Stimulated activated CD4-positive, alpha-beta T cell treated with anti-CD3 and anti-CD28 coated beads, Interleukin-2, amount 100 ng/mL, for 24 hours (primary cell): ENCODE measurements at regions not wholly inside any gene's neighbourhood (a gene's known extent, or its start where the extent isn't known, plus 50 kb on each side); places are given as distances from the start of the nearest gene placed in this dataset.
A peak's percentile ranks its signal among the peaks of the same experiment; 100 is the strongest.
"Not testable (repeated sequence)": the region's sequence is repeated elsewhere in the genome, so short reads cannot be mapped to it uniquely, and the experiment has no call there.

Experiments
- DNase-seq, 2 donors: peaks; one replicate each; pipeline ENCODE4 v3.0.0-alpha.2; 2020

DNA sequence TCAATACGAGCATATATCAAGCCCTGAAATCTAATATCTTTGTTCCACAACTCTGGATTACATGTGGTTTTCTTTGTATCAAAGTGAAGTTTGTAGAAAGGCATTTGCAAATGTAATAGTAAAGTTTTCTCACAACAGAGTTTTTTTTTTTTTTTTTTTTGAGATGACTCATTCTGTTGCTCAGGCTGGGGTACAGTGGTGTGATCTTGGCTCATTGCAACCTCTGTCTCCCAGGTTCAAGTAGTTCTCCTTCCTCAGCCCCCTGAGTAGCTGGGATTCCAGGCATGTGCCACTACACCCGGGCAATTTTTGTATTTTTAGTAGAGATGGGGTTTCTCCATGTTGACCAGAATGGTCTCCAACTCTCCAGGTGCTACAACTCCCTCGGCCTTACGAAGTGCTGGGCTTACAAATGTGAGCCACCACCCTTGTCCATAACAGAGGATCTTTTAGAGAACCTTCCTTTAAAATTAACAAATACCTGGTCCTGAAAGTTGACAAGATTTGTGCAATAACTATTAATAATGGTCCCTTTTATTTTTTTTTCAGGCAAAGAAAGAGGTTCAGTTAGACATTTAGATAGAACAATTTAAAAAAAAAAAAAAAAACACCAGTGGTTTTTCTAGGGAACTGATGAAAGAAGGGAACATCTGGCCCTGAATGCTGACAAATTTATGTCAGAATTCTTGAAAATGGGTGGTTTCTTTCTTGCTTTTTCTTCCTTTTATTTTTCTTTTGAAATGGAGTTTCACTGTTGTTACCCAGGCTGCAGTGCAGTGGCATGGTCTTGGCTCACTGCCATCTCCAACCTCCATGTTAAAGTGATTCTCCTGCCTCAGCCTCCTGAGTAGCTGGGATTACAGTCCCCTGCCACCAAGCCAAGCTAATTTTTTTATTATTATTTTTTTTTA is 278.5 kb downstream of the RPS4Y2 start:
- peak in 1 of 2 donors; percentile 26 for DNase-seq

DNA sequence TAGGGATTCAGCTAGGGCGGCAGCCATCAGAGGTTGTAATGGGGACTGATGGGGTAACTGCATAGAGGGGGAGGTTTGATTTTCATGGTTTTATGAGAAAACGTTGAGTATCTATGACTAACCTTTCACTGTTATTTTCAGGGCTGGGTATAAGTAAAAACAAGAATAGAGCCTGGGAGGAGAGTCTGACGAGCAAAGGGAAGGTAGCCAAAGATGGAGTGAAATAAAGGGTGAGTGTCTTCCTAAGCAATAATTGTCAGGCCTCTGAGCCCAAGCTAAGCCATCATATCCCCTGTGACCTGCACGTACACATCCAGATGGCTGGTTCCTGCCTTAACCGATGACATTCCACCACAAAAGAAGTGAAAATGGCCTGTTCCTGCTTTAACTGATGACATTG is 281.5 kb downstream of the RPS4Y2 start:
- DNase-seq: not testable (repeated sequence)

DNA sequence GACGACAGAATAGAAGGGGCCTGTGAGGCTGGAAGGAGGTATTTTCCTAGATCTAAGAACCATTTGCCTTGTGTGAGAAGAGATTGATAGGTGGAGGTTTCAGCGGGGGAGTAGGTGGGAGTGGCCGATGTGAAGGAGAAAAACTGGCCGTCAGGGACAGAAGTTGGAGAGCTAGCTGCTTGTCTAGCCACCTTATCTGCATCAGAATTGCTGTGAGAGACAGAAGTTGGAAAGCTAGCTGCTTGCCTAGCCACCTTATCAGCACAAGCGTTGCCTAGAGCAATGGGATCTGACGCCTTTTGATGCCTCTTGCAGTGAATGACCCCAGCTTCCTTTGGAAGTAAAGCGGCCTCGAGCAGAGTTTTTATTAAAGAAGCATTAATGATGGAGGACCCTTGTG is 283.9 kb downstream of the RPS4Y2 start:
- no peak for DNase-seq

DNA sequence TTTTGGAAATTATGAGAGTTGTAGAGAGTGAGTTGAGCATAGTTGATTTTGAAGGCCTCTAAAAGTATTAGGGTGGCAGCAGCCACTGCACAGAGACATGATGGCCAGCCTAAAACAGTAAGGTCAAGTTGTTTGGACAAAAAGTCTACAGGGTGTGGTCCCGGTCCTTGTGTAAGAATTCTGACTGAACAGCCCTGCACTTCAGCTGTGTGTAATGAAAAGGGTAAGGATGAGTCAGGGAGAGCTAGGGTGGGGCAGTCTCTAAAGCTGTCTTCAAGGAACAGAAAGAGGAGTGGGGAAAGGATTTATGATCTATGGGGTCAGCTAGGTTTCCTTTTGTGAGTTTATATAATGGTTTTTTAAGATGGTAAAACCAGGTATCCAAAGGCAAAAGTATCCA is 284.8 kb downstream of the RPS4Y2 start:
- not testable (repeated sequence) for DNase-seq

DNA sequence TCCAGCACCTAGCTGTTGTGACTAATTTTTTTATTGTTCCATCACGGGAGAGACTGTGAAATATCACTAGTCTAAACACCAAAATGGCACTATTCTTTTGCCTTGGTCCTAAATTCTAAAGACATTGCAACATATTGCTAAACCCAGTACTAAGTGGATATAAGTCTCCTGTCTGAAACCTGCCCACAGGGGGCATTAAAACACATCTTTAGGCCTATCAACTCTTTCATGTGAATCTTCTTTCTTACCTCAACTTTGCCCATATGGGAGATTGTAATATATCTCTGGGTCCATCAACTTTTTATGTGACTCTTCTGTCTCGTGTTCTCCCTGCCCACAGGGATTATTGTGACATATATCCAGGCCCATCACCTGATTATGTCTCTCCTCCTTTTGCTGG is 317.2 kb downstream of the RPS4Y2 start:
- DNase-seq: no peak

DNA sequence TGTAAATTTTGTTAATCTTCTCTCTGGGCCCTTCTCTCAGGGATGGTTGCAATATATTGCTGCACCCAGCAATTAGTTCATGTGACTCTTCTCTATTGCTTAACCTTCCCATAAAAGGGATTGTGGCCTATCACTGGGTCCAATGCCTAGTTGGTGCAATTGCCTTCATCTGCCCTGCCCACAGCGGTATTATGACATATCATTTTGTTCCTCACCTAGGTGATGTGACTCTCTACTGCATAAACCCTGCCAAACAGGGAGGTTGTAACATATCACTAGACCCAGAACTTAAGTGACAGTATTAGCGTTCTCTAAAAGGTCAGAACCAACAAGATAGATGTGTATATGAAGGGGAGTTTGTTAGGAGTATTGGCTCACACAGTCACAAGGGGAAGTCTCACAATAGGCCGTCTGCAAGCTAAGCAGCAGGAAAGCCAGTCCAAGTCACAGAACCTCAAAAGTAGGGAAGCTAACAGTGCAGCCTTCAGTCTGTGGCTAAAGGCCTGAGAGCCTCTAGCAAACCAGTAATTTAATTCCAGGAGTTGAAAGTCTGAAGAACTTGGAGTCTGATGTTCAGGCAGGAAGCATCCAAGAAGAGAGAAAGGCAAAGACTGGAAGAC is 317.8 kb downstream of the RPS4Y2 start:
- no peak for DNase-seq

DNA sequence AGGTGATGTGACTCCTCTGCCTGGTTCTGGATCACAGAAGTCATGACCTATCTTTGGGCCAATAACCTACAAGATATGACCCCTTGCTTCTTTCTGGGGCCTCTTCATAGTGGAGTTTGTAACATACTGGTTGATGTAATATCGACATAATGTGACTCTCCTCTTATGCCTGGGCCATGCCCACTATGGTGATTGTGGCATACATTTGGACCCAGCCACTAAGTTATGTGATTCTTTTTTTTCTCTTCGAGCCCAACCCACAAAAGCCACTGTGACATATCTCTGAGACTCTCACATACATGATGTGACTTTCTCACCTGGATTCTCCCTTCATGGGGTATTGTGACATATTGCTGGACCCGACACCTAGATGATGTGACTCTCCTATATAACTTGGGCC is 319.8 kb downstream of the RPS4Y2 start:
- no peak for DNase-seq

DNA sequence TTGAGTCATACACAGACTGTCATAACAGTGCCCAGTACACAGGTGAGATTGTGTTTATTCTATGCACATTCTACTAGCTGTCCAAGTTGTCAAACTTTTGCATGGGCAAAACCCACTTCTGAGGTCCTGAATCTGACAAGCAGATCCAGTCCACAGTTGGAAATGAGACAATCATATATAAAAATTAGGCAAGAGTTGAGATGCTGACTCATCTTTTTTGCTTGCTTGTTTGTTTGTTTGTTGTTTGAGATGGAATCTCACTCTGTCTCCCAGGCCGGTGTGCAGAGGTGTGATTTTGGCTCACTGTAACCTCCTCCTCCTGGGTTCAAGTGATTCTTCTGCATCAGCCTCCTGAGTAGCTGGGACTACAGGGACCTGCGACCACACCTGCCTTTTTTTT is 323.8 kb downstream of the RPS4Y2 start:
- DNase-seq: no peak

DNA sequence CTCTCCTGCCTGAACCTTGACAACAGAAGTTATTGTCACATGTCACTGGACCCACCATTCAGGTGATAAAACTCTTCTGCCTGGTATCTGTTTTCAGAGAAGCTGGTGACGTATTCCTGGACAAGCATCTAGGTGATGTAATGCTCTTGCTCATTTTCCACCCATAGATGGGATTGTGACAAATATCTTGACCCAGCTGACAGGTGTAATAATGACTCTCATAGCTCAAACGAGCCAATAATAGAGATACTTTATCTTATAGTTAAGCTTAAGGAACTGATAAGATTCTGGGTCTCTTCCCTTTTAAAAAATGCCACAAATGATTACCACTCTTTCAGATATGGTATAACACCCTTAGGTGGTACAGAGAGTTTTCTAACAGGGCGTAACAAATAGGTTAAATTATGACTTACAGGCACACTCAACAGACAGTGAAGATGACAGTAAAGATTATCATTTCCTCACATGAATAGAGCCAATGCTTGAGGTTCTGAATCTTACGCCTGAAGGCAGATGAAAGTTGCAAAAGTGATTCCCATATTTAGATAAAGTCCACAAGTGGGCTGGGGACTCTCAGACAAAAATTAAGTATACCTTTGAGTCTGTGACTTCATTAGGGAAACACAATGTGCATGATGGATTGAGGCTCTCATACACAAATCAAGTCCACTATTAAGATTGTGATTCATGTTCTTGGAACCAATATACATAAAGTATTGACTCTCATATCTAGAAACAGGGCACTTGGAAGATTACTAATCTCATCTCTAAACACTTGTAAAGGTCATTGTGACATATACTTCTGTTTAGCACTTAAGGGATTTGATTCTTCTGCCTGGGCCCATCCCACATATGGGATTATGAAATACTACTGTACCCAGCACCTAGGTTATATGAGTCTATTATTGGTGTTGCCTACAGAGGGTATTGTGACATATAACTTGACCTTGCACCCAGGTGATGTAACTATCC is 326.0 kb downstream of the RPS4Y2 start:
- no peak for DNase-seq

DNA sequence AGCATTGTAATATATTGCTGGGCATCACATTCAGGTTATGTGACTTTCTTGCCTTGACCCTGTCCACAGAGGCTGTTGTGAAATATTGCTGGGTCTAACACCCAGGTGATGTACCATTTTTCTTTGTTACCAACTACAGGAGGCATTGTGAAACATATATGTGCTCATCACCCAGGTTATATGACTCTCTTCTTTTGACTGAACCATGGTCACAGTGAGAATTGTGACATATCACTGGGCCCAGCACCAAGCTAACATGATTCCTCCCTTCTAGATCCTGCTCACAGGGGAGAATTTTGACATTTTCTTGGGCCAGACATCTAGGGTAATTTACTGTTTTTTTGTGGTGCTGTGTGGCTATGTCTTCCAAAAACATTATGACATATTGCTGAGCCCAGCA is 326.7 kb downstream of the RPS4Y2 start:
- DNase-seq: no peak

DNA sequence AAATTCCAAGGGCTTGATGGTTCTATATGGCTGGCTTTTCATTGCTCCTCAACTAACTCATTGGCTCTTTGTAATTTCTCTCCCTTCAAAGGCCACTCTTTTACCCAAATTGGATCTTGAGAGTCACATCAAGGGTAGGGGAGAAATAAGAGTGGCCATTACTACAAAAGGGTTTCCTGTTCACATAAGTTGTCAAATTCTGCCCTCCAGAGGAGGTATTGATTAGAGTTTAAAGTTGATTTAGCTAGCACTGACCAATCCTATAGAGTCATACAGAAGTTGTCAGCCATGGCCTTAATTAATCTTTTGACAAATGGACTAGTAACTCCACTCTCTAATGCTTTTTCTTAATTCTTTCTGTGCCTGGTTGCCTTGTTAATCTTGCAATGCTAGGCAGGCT is 336.0 kb downstream of the RPS4Y2 start:
- no peak for DNase-seq

DNA sequence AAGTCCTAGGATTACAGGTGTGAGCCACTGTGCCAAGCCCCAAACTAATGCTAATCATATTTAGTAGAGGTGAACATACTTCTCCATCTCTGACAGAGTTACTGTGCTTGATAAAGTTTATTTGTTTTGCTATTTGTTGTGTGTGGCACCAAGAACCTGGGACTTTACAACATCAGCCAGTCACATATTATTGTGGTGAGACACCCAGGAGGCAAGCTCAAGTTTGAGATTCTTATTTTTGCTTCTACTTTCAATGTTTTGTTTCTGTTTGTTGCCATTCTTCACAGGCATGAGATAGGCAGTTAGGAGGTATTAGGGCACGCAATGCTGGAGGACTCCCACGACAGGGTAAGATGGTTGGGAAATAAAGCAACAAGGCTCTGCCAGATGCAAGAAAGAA is 346.6 kb downstream of the RPS4Y2 start:
- no peak for DNase-seq

DNA sequence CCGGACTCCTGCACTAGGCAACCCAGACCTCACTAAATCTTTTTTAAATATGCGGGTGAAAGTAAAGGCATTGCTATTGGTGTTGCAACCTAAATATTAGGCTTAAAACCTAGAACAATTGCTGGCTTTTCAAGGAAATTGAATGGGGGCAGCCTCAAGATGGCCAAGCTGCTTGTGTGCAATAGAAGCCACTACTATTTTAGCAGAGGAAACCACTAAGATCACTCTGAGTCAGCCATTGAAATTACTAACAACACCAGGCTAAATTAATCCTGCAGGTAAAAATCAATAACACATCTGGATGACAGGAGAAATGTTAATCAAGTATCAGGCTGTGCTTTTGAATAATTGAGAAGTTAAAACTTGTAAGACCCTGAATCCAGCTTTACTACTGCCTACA is 348.0 kb downstream of the RPS4Y2 start:
- no peak for DNase-seq

DNA sequence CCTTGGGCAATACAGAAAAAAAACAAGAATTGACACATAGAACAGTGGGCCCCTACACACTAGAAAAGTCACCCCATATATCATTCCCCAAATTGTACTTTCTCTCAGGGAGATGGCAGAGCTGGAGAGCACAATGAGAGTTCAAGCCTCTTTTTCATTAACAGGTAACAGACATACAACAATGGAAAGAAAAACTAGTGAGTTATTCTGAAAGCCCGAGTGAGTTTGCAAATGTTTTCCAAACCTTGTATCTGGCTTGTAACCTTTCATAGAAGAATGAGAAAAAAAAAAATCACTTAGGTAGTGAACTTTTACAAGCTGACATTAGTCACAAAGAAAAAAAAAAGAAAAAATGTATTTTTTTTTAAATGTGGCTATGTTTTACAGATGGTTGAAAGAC is 349.6 kb downstream of the RPS4Y2 start:
- no peak for DNase-seq

DNA sequence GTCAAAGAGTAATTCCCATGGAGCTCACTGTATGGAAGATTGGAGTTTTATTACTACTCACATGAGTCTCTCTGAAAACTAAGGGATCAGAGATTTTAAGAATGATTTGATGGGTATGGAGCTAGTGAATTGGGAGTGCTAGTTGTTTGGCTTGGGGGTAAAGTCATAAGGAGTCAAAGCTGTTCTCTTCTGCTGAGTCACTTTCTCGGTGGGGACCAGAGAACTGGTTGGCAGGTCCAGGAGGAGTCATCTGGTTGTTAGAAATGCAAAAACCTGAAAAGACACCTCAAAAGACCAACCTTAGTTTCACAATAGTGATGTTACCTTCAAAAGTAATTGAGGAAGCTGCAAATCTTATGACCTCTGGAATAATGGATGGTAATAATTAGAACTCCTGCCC is 355.4 kb downstream of the RPS4Y2 start:
- no peak for DNase-seq

DNA sequence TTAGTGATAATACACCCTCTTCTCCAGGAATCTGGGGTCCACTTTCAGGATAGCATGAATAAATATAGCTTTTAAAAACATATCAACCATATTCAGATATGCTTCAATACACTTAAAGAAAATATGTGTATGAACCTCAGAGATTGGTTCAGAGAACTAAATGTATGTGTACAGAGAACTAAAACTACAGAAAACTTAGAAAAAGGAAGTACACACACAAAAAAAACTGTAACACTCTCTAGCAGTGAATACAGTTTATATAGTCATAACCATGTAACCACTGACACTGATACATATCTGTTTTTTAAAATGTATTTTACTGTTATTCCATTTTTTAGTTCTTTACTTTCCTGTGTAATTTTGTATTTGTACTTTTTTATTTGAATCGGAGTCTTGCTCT is 365.2 kb downstream of the RPS4Y2 start:
- DNase-seq: no peak

DNA sequence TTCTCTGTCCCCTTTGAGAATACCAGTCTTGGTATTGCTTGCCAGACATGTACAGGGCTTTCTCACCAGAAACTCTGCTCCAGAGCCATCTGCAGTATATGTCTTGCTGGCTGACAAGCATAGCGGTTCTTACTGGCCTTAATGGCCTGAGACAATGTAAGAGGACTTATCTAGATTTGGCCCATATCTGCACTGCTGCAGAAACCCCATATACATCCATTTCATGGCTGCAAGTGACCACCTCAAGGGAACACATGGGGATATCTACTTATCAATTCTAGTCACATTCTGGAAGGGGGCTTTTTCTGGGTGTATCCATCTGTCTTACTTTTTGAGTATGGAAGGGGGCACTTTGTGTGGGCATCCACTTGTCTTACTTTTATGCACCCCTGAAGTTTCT is 375.5 kb upstream of the RBMY1B start:
- DNase-seq: no peak

DNA sequence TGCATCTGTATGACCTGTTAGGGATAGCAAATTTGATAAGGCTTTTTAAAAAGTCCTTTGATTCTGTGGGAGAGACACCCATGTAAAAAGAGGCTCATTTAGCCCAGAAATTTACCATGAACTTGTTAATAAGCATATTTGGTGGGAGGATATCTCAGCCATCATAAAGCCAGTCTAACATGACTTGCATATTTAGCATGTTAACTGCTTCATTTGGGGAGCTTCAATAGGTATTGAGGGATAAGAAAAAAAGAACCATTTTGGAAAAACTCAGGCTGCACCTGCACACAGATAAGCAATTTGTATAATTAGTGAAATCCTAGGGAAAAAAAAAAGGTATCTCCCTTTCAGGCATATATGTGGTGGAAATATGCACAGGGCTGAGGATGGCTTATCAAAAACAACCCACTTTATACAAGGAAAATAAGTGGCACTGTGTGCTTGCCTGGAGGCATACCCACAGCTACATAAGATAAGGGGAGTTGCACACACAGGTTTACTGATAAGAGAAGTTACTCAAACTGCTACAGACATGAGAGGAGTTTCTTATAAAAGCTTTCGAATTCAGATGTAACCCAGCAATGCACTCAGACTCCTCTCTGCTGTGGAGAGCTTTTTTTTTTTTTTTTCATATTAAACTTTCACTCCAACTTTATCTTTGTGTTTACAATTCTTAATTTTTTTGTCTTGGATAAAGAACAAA is 372.9 kb upstream of the RBMY1B start:
- DNase-seq: no peak

DNA sequence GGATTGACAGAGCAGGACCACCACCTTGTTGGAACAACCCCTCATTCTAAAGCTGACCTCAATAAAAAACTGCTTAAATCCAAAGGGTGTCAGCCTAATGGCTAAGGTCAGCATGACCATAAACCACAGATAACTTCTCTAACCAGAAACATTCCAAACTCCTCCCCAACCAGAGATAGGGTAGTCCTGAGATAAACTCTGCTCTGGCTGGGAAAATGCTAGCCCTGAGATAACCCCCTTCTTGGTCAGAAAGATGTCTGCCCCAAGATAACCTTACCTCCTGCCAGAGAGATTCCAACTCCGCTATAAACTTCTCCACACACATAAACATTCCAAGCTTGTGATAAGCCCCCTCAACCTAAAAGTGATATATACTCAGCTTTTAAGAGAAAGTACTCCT is 364.8 kb upstream of the RBMY1B start:
- DNase-seq: no peak

DNA sequence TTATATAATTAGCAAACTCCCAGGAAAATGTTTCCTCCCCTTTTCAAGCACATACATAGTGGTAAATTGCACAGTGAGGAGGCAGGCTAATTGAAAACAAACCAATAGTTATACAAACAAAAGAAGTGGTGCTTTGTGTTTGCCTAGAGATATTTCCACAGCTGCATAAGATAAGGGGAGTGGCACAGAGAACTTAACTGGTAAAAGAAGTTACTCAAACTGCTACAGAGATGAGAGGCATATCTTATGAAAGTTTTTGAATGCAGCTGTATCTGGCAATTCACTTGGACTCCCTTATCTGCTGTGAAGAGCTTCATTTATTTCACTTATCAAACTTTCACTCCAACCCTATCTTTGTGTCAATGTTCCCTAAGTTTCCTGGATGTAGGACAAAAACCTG is 361.2 kb upstream of the RBMY1B start:
- DNase-seq: no peak

DNA sequence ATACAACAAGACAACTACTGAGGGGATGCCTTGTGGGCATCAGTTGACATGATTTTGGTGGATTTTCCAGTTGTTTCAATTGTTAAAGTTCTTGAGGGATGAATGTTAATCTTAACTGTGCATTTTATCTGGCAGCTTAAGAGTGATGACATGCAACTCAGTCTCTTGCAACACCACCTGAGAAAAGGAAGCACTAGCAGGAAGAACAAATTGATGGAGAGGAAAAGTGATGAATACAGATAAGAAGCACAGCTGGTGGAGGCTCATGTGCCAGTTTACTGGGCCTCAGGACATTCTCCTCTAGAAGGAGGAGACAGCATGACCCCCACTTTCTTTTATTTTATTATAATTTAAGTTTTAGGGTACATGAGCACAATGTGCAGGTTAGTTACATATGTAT is 341.3 kb upstream of the RBMY1B start:
- no peak for DNase-seq

DNA sequence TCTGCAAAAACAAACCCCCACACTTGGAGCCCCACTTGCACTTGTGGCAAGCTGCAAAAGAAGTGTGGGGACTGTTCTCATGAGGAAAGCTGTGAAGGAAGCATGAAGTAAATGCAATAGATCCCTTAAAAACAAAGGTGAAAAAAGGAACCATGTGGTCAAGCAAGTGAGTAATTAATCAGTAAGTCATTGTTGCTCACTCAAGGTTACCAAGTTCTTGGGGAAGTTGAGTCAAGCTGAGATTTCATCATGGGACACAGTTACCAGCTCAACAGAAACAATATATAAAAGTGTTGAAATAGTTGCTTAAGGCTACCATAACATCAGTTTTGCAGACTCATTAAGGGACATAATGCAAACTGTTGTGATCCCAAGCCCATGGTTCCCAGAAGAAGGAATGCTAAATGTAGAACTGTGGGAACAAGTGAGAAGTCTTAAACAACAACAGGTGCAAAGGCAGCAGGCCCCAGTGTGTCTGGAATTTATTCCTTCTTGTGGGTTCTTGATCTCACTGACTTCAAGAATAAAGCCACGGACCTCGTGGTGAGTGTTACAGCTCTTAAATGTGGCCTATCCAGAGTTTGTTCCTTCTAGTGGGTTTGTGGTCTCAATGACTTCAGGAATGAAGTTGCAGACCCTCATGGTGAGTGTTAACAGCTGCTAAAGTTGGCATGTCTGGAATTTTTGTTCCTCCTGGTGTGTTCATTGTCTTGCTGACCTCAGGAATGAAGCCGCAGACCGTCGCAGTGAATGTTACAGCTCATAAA is 336.3 kb upstream of the RBMY1B start:
- DNase-seq: no peak
